ENCODE measurements at regions not wholly inside any gene's neighbourhood (a gene's known extent, or its start where the extent isn't known, plus 50 kb on each side); places are given as distances from the start of the nearest gene placed in this dataset.

GRCh38 chr11:122248939-122249338 is 132.9 kb upstream of the BLID start:
- no peak for TF ChIP-seq CTCF (IDR thresholded peaks at IDR 0.05; ENCODE audit: low read depth, low read length)
- DNase-seq (ENCODE audit: extremely low read depth, low read depth), result no peak

GRCh38 chr11:122248131-122248530 is 132.1 kb upstream of the BLID start:
- no peak for TF ChIP-seq CTCF (IDR thresholded peaks at IDR 0.05; ENCODE audit: low read depth, low read length)
- DNase-seq (ENCODE audit: extremely low read depth, low read depth), result no peak

GRCh38 chr11:122246874-122247273 is 130.9 kb upstream of the BLID start:
- no peak for DNase-seq (ENCODE audit: extremely low read depth, low read depth)
- no peak for TF ChIP-seq CTCF (IDR thresholded peaks at IDR 0.05; ENCODE audit: low read depth, low read length)

GRCh38 chr11:122242731-122243130 is 126.7 kb upstream of the BLID start:
- no peak for TF ChIP-seq CTCF (IDR thresholded peaks at IDR 0.05; ENCODE audit: low read depth, low read length)
- no peak for DNase-seq (ENCODE audit: extremely low read depth, low read depth)

GRCh38 chr11:122241566-122241965 is 125.6 kb upstream of the BLID start:
- TF ChIP-seq CTCF (IDR thresholded peaks at IDR 0.05; ENCODE audit: low read depth, low read length), result no peak

GRCh38 chr11:122240638-122241037 is 124.6 kb upstream of the BLID start:
- DNase-seq (ENCODE audit: extremely low read depth, low read depth), result no peak

More at GRCh38 chr11:122241566-122241965, 125.6 kb upstream of the BLID start:
- no peak for DNase-seq (ENCODE audit: extremely low read depth, low read depth)

GRCh38 chr11:122235615-122236014 is 119.6 kb upstream of the BLID start:
- peak; percentile 87 for DNase-seq (ENCODE audit: extremely low read depth, low read depth)
- TF ChIP-seq CTCF (IDR thresholded peaks at IDR 0.05; ENCODE audit: low read depth, low read length), result no peak

More at GRCh38 chr11:122240638-122241037, 124.6 kb upstream of the BLID start:
- no peak for TF ChIP-seq CTCF (IDR thresholded peaks at IDR 0.05; ENCODE audit: low read depth, low read length)
